ENCODE measurements at regions not wholly inside any gene's neighbourhood (a gene's known extent, or its start where the extent isn't known, plus 50 kb on each side); places are given as distances from the start of the nearest gene placed in this dataset.
"Not testable (repeated sequence)": the region's sequence is repeated elsewhere in the genome, so short reads cannot be mapped to it uniquely, and the experiment has no call there.

- Mint-ChIP-seq H3K9me3 (peaks cover 11% of the 10 kb centered on the region), H3K4me1 (no peaks in the 10 kb centered on the region), H3K27me3 (no peaks in the 10 kb centered on the region), H3K4me3 (no peak overlapping the region), H3K36me3 (ENCODE audit: low read depth) (no peaks in the 10 kb centered on the region), H3K27ac (no peak overlapping the region)
- ATAC-seq (no peak), DNase-seq (no peak)
Observed at GRCh38 chr12:33690562-33690961, 250.9 kb upstream of the SYT10 start.

GRCh38 chr12:33703221-33703620 lies 263.6 kb upstream of the SYT10 start:
- Mint-ChIP-seq H3K4me1 (no peaks in the 10 kb centered on the region), H3K36me3 (ENCODE audit: low read depth) (no peaks in the 10 kb centered on the region), H3K27ac (no peak overlapping the region), H3K4me3 (no peak overlapping the region), H3K9me3 (peaks cover 4% of the 10 kb centered on the region), H3K27me3 (no peaks in the 10 kb centered on the region)
- DNase-seq (no peak), ATAC-seq (no peak)

GRCh38 chr12:33706927-33707326 lies 267.3 kb upstream of the SYT10 start:
- Mint-ChIP-seq H3K36me3 (ENCODE audit: low read depth) (no peaks in the 10 kb centered on the region), H3K4me1 (no peaks in the 10 kb centered on the region), H3K27me3 (no peaks in the 10 kb centered on the region), H3K9me3 (no peaks in the 10 kb centered on the region), H3K27ac (no peak overlapping the region), H3K4me3 (no peak overlapping the region)
- DNase-seq = no peak
- no peak for ATAC-seq

- Mint-ChIP-seq H3K27ac (no peak overlapping the region), H3K9me3 (no peaks in the 10 kb centered on the region), H3K36me3 (ENCODE audit: low read depth) (no peaks in the 10 kb centered on the region), H3K4me3 (no peak overlapping the region), H3K27me3 (no peaks in the 10 kb centered on the region), H3K4me1 (no peaks in the 10 kb centered on the region)
- ATAC-seq (no peak), DNase-seq (no peak)
Observed at GRCh38 chr12:33708935-33709334, 269.3 kb upstream of the SYT10 start.

- H3K27me3 Mint-ChIP-seq = no peaks in the 10 kb centered on the region
- no peaks in the 10 kb centered on the region for H3K36me3 Mint-ChIP-seq (ENCODE audit: low read depth)
- no peak overlapping the region for H3K4me3 Mint-ChIP-seq
- DNase-seq = no peak
- no peak for ATAC-seq
- no peaks in the 10 kb centered on the region for H3K9me3 Mint-ChIP-seq
- H3K27ac Mint-ChIP-seq = no peak overlapping the region
- H3K4me1 Mint-ChIP-seq = no peaks in the 10 kb centered on the region
Observed at GRCh38 chr12:33710548-33710947, 270.9 kb upstream of the SYT10 start.

GRCh38 chr12:33718631-33719030 lies 279.0 kb upstream of the SYT10 start:
- no peak overlapping the region for H3K4me3 Mint-ChIP-seq
- ATAC-seq = no peak
- no peak for DNase-seq

GRCh38 chr12:33721561-33721960 lies 281.9 kb upstream of the SYT10 start:
- Mint-ChIP-seq H3K36me3 (ENCODE audit: low read depth) (no peaks in the 10 kb centered on the region), H3K4me3 (no peak overlapping the region), H3K27me3 (no peaks in the 10 kb centered on the region), H3K4me1 (no peaks in the 10 kb centered on the region), H3K27ac (no peak overlapping the region), H3K9me3 (peaks cover 9% of the 10 kb centered on the region)
- ATAC-seq (no peak), DNase-seq (no peak)

More at GRCh38 chr12:33718631-33719030, 279.0 kb upstream of the SYT10 start:
- Mint-ChIP-seq H3K36me3 (ENCODE audit: low read depth) (no peaks in the 10 kb centered on the region), H3K9me3 (no peaks in the 10 kb centered on the region), H3K27ac (no peak overlapping the region), H3K4me1 (no peaks in the 10 kb centered on the region), H3K27me3 (no peaks in the 10 kb centered on the region)

GRCh38 chr12:33724867-33725266 lies 285.2 kb upstream of the SYT10 start:
- no peaks in the 10 kb centered on the region for H3K27me3 Mint-ChIP-seq
- DNase-seq (no peak), ATAC-seq (no peak)
- no peak overlapping the region for H3K27ac Mint-ChIP-seq
- peaks cover 23% of the 10 kb centered on the region for H3K9me3 Mint-ChIP-seq
- H3K4me1 Mint-ChIP-seq = no peaks in the 10 kb centered on the region
- no peaks in the 10 kb centered on the region for H3K36me3 Mint-ChIP-seq (ENCODE audit: low read depth)
- no peak overlapping the region for H3K4me3 Mint-ChIP-seq

- Mint-ChIP-seq H3K27ac (no peak overlapping the region), H3K4me1 (no peaks in the 10 kb centered on the region), H3K36me3 (ENCODE audit: low read depth) (no peaks in the 10 kb centered on the region), H3K9me3 (peaks cover 18% of the 10 kb centered on the region), H3K27me3 (no peaks in the 10 kb centered on the region), H3K4me3 (no peak overlapping the region)
- no peak for ATAC-seq
- DNase-seq = no peak
Observed at GRCh38 chr12:33734871-33735270, 287.4 kb upstream of the ALG10 start.

GRCh38 chr12:33752854-33753253 lies 269.4 kb upstream of the ALG10 start:
- Mint-ChIP-seq H3K4me1 (no peaks in the 10 kb centered on the region), H3K9me3 (peaks cover 8% of the 10 kb centered on the region), H3K36me3 (ENCODE audit: low read depth) (no peaks in the 10 kb centered on the region), H3K27ac (no peak overlapping the region), H3K27me3 (no peaks in the 10 kb centered on the region), H3K4me3 (no peak overlapping the region)
- ATAC-seq (no peak), DNase-seq (no peak)

- H3K4me1 Mint-ChIP-seq = no peaks in the 10 kb centered on the region
- peaks cover 14% of the 10 kb centered on the region for H3K9me3 Mint-ChIP-seq
- no peak overlapping the region for H3K27ac Mint-ChIP-seq
- no peak for ATAC-seq
- no peaks in the 10 kb centered on the region for H3K36me3 Mint-ChIP-seq (ENCODE audit: low read depth)
- H3K4me3 Mint-ChIP-seq = no peak overlapping the region
- no peaks in the 10 kb centered on the region for H3K27me3 Mint-ChIP-seq
- DNase-seq = no peak
Observed at GRCh38 chr12:33757701-33758100, 264.6 kb upstream of the ALG10 start.

- DNase-seq = no peak
- Mint-ChIP-seq H3K4me3 (no peak overlapping the region), H3K36me3 (ENCODE audit: low read depth) (no peaks in the 10 kb centered on the region), H3K9me3 (peaks cover 14% of the 10 kb centered on the region), H3K27me3 (no peaks in the 10 kb centered on the region), H3K4me1 (no peaks in the 10 kb centered on the region), H3K27ac (no peak overlapping the region)
- ATAC-seq = no peak
Observed at GRCh38 chr12:33759279-33759678, 263.0 kb upstream of the ALG10 start.

GRCh38 chr12:33763331-33763730 lies 259.0 kb upstream of the ALG10 start:
- Mint-ChIP-seq H3K4me1 (no peaks in the 10 kb centered on the region), H3K27me3 (no peaks in the 10 kb centered on the region), H3K27ac (no peak overlapping the region), H3K36me3 (ENCODE audit: low read depth) (no peaks in the 10 kb centered on the region), H3K4me3 (no peak overlapping the region), H3K9me3 (peaks cover 5% of the 10 kb centered on the region)
- no peak for DNase-seq
- ATAC-seq = no peak

- ATAC-seq (no peak), DNase-seq (no peak)
- no peaks in the 10 kb centered on the region for H3K36me3 Mint-ChIP-seq (ENCODE audit: low read depth)
- no peaks in the 10 kb centered on the region for H3K4me1 Mint-ChIP-seq
- no peak overlapping the region for H3K4me3 Mint-ChIP-seq
- no peaks in the 10 kb centered on the region for H3K27me3 Mint-ChIP-seq
- no peak overlapping the region for H3K27ac Mint-ChIP-seq
- peaks cover 11% of the 10 kb centered on the region for H3K9me3 Mint-ChIP-seq
Observed at GRCh38 chr12:33770652-33771051, 251.6 kb upstream of the ALG10 start.

- no peaks in the 10 kb centered on the region for H3K27me3 Mint-ChIP-seq
- peaks cover 17% of the 10 kb centered on the region for H3K9me3 Mint-ChIP-seq
- ATAC-seq (no peak), DNase-seq (no peak)
- no peaks in the 10 kb centered on the region for H3K36me3 Mint-ChIP-seq (ENCODE audit: low read depth)
- no peak overlapping the region for H3K4me3 Mint-ChIP-seq
- no peak overlapping the region for H3K27ac Mint-ChIP-seq
- no peaks in the 10 kb centered on the region for H3K4me1 Mint-ChIP-seq
Observed at GRCh38 chr12:33771889-33772288, 250.4 kb upstream of the ALG10 start.

GRCh38 chr12:33773091-33773490 lies 249.2 kb upstream of the ALG10 start:
- not testable (repeated sequence) for H3K27me3 Mint-ChIP-seq; ATAC-seq; H3K36me3 Mint-ChIP-seq (ENCODE audit: low read depth); H3K4me1 Mint-ChIP-seq; H3K4me3 Mint-ChIP-seq; DNase-seq; H3K27ac Mint-ChIP-seq
- peaks cover 17% of the 10 kb centered on the region for H3K9me3 Mint-ChIP-seq
